IMR-90 (cell line): ENCODE measurements at regions not wholly inside any gene's neighbourhood (a gene's known extent, or its start where the extent isn't known, plus 50 kb on each side); places are given as distances from the start of the nearest gene placed in this dataset.

Experiments
- ATAC-seq: fragments of 200-7000 bp; cut with Tn5 transposase; 2 replicates; pipeline ENCODE4 v1.9.1; 2020; ENCODE audit warnings: low read depth, mild to moderate bottlenecking, moderate library complexity
- BruUV-seq: library from RNA; stranded (reverse); fragments of 400-500 nt; replicated peaks from 2 replicates; lab custom pipeline; 2021; lab: Mats Ljungman, UMichigan
- CTCF ChIA-PET: fragments of 300-600 bp; formaldehyde crosslinking; extraction: SDS; loops from one replicate; lab custom pipeline; 2021; ENCODE audit warnings: antibody characterized with exemption; lab: Yijun Ruan, JAX
- POLR2A ChIA-PET: fragments of 300-600 bp; sonication (Branson Sonifier 250); formaldehyde crosslinking; loops from one replicate; lab custom pipeline; 2022; ENCODE audit warnings: antibody characterized with exemption; ENCODE audit not compliant: unreplicated experiment; lab: Charles Lee
- DNase-seq: peaks from one replicate; pipeline ENCODE4 v3.0.0; 2013
- H2AFZ ChIP-seq: replicated peaks from 2 replicates; pipeline ENCODE3; 2013; ENCODE audit warnings: low read length, mild to moderate bottlenecking; ENCODE audit not compliant: poor library complexity
- H2AK5ac ChIP-seq: 2 replicates; pipeline ENCODE4 v1.6.1; 2013; ENCODE audit warnings: low read depth, low read length, inconsistent platforms
- H2AK9ac ChIP-seq: replicated peaks from 2 replicates; pipeline ENCODE3; 2013; ENCODE audit warnings: mild to moderate bottlenecking, low read depth, low read length, moderate library complexity; ENCODE audit not compliant: poor library complexity
- H2BK120ac ChIP-seq: 2 replicates; pipeline ENCODE4 v1.6.1; 2013; ENCODE audit warnings: low read depth, low read length, inconsistent platforms
- H2BK15ac ChIP-seq: 3 replicates; pipeline ENCODE4 v1.6.1; 2013; ENCODE audit warnings: low read depth, low read length, inconsistent platforms
- H2BK20ac ChIP-seq: 2 replicates; pipeline ENCODE4 v1.6.1; 2013; ENCODE audit warnings: low read depth, mild to moderate bottlenecking, inconsistent platforms, low read length, moderate library complexity
- H2BK5ac ChIP-seq: 2 replicates; pipeline ENCODE4 v1.6.1; 2013; ENCODE audit warnings: mild to moderate bottlenecking, low read depth, low read length, inconsistent platforms; ENCODE audit not compliant: poor library complexity, severe bottlenecking
- H3K14ac ChIP-seq: replicated peaks from 2 replicates; pipeline ENCODE4 v1.6.1; 2013; ENCODE audit warnings: low read depth, low read length, inconsistent platforms
- H3K18ac ChIP-seq: 2 replicates; pipeline ENCODE4 v1.6.1; 2013; ENCODE audit warnings: low read depth, low read length, control low read depth
- H3K23ac ChIP-seq: 2 replicates; pipeline ENCODE4 v1.6.1; 2013; ENCODE audit warnings: low read depth, low read length, inconsistent platforms
- H3K27ac ChIP-seq: 2 replicates; pipeline ENCODE4 v1.5.1; 2013; ENCODE audit warnings: mild to moderate bottlenecking, control low read depth, low read length; ENCODE audit not compliant: insufficient read depth
- H3K27me3 ChIP-seq: 2 replicates; pipeline ENCODE4 v1.6.1; 2013; ENCODE audit warnings: low read length; ENCODE audit not compliant: control insufficient read depth, insufficient read depth
- H3K36me3 ChIP-seq: 2 replicates; pipeline ENCODE4 v1.6.1; 2013; ENCODE audit warnings: low read length, mixed read lengths; ENCODE audit not compliant: control insufficient read depth, insufficient read depth
- H3K4ac ChIP-seq: 2 replicates; pipeline ENCODE4 v1.6.1; 2013; ENCODE audit warnings: low read depth, low read length, inconsistent platforms
- H3K4me1 ChIP-seq: 2 replicates; pipeline ENCODE4 v1.6.1; 2013; ENCODE audit warnings: low read length, mixed read lengths; ENCODE audit not compliant: control insufficient read depth, insufficient read depth
- H3K4me2 ChIP-seq: 2 replicates; pipeline ENCODE4 v1.6.1; 2013; ENCODE audit warnings: low read depth, mild to moderate bottlenecking, control low read depth, low read length, moderate library complexity
- H3K4me3 ChIP-seq: 2 replicates; pipeline ENCODE4 v1.5.1; 2013; ENCODE audit warnings: low read depth, mild to moderate bottlenecking, control low read depth, low read length, moderate library complexity; ENCODE audit not compliant: insufficient read depth
- H3K56ac ChIP-seq: 2 replicates; pipeline ENCODE4 v1.6.1; 2013; ENCODE audit warnings: low read length, inconsistent platforms; ENCODE audit not compliant: insufficient read depth; ENCODE audit errors: extremely low read depth
- H3K79me1 ChIP-seq, 2 experiments: 2 replicates each; pipeline ENCODE4 v1.6.1; 2013; ENCODE audit warnings: low read length in 2 of 2, inconsistent platforms in 1 of 2, low read depth in 1 of 2
- H3K9ac ChIP-seq: 2 replicates; pipeline ENCODE4 v1.6.1; 2013; ENCODE audit warnings: low read depth, low read length, control low read depth
- H3K9me1 ChIP-seq: 2 replicates; pipeline ENCODE4 v1.6.1; 2013; ENCODE audit warnings: low read length, inconsistent platforms; ENCODE audit not compliant: insufficient read depth
- H3K9me3 ChIP-seq: 2 replicates; pipeline ENCODE4 v1.6.1; 2013; ENCODE audit warnings: low read length; ENCODE audit not compliant: control insufficient read depth, insufficient read depth
- H4K20me1 ChIP-seq: 2 replicates; pipeline ENCODE4 v1.6.1; 2013; ENCODE audit warnings: low read length, inconsistent platforms; ENCODE audit not compliant: insufficient read depth
- H4K5ac ChIP-seq: 2 replicates; pipeline ENCODE4 v1.6.1; 2013; ENCODE audit warnings: mild to moderate bottlenecking, low read depth, low read length, control low read depth
- H4K8ac ChIP-seq, 2 experiments: 2 replicates each; pipeline ENCODE4 v1.6.1; 2013; ENCODE audit warnings: low read depth in 2 of 2, low read length in 2 of 2, control low read depth in 1 of 2, inconsistent platforms in 1 of 2
- H4K91ac ChIP-seq: 2 replicates; pipeline ENCODE4 v1.6.1; 2013; ENCODE audit warnings: low read depth, low read length, inconsistent platforms; ENCODE audit not compliant: insufficient read depth
- CEBPB ChIP-seq: IDR thresholded peaks from 2 replicates; pipeline ENCODE4 v1.6.1; 2012; ENCODE audit warnings: low read depth, low read length, improper control_type of control experiment
- CHD1 ChIP-seq: IDR thresholded peaks from 2 replicates; pipeline ENCODE4 v1.6.1; 2012; ENCODE audit warnings: low read depth, low read length, improper control_type of control experiment
- FOS ChIP-seq: fragments of 150-350 bp; IDR thresholded peaks from 2 replicates; pipeline ENCODE4 v1.6.1; 2016; ENCODE audit warnings: low read depth, low read length
- MAFK ChIP-seq: IDR thresholded peaks from 2 replicates; pipeline ENCODE4 v1.6.1; 2012; ENCODE audit warnings: low read depth, low read length, improper control_type of control experiment
- MAZ ChIP-seq: IDR thresholded peaks from 2 replicates; pipeline ENCODE4 v1.6.1; 2012; ENCODE audit warnings: low read depth, mild to moderate bottlenecking, low read length, improper control_type of control experiment, moderate library complexity, borderline replicate concordance
- NFE2L2 ChIP-seq: fragments of 150-350 bp; IDR thresholded peaks from 2 replicates; pipeline ENCODE4 v1.6.1; 2016; ENCODE audit warnings: low read depth, mild to moderate bottlenecking, low read length
- POLR2A ChIP-seq: IDR thresholded peaks from 2 replicates; pipeline ENCODE4 v1.6.1; 2012; ENCODE audit warnings: mild to moderate bottlenecking, low read depth, low read length
- RAD21 ChIP-seq: IDR thresholded peaks from 2 replicates; pipeline ENCODE4 v1.6.1; 2012; ENCODE audit warnings: low read length, improper control_type of control experiment
- SMC3 ChIP-seq: fragments of 150-350 bp; IDR thresholded peaks from 2 replicates; pipeline ENCODE4 v1.6.1; 2016; ENCODE audit warnings: low read depth, mild to moderate bottlenecking, antibody characterized with exemption, low read length, moderate library complexity
- WGBS, 2 experiments: methylation state at CpG; one replicate each; pipeline versions ENCODE4 v1.1.5 to v1.1.7; 2013; ENCODE audit warnings: missing lambda C conversion rate in 2 of 2; ENCODE audit not compliant: insufficient read length in 1 of 2; ENCODE audit errors: extremely low coverage in 2 of 2; 5-methylcytosine and 5-hydroxymethylcytosine counted together
- dilution Hi-C: fragments of 300-500 bp; cut with HindIII; formaldehyde crosslinking; loops from one replicate; pipeline ENCODE4 v1.14.3; 2018; ENCODE audit warnings: low sequenced_read_pairs; ENCODE audit not compliant: unreplicated experiment
- in situ Hi-C: fragments of 300-500 bp; cut with MboI; formaldehyde crosslinking; loops from 3 replicates; pipeline ENCODE4 v1.14.3; 2019; ENCODE audit warnings: low sequenced_read_pairs, inconsistent platforms, mixed read lengths
- intact Hi-C: fragments of 100-400 bp; cut with micrococcal nuclease; formaldehyde crosslinking; loops from 2 replicates; pipeline ENCODE4 v1.10.0; 2022
- TF ChIP-seq, protein P1 (sequence below): conservative IDR thresholded peaks from 2 replicates; pipeline ENCODE4 v1.5.1; 2012; ENCODE audit warnings: mild to moderate bottlenecking, low read depth, low read length, improper control_type of control experiment
- TF ChIP-seq, protein P2 (sequence below): fragments of 150-350 bp; IDR thresholded peaks from 2 replicates; pipeline ENCODE4 v1.6.1; 2016; ENCODE audit warnings: low read depth, mild to moderate bottlenecking, low read length, moderate library complexity, borderline replicate concordance
- TF ChIP-seq, protein P3 (sequence below): fragments of 150-350 bp; IDR thresholded peaks from 2 replicates; pipeline ENCODE4 v1.6.1; 2017; ENCODE audit warnings: mild to moderate bottlenecking, antibody characterized with exemption, low read length, low read depth

DNA sequence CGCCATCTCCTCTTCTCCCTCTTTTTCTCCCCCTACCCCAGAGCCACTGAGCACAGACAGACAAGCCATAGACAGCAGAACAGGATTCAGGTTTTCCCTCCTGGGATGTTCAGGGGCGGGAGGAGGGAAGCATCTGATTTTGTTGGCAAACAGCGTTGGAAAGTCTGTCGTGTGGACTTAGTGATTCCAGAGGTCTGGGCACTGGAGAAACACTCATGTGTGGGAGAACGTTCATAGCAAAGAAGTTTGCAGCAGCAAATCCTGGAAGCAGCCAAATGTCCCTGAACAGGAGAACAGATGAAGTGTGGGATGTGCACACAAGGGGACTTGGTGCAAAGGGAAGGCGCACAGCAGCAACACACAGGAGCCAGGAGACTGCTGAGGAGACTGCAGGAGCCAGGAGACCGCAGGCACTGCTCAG is 264.1 kb upstream of the CDYL start:
- no peak overlapping the region for H2AFZ ChIP-seq
- CTCF ChIA-PET, result interaction anchor here (0.6 kb wide), 1 partner anchor 13 kb away, joined by 3 read pairs; no protein-coding TSS in a partner anchor
- no peak overlapping the region for H2BK5ac ChIP-seq
- H2BK120ac ChIP-seq, result no peak overlapping the region
- no peak overlapping the region for H3K14ac ChIP-seq
- no peak for ATAC-seq
- peaks cover 1% of the 10 kb centered on the region for H3K27me3 ChIP-seq
- H3K27ac ChIP-seq, result no peak overlapping the region
- H2BK20ac ChIP-seq, result no peak overlapping the region
- no peak overlapping the region for H3K4ac ChIP-seq
- no peaks in the 10 kb centered on the region for H3K79me1 ChIP-seq
- H4K91ac ChIP-seq, result no peak overlapping the region
- in situ Hi-C loops, result no loop called here
- WGBS, 2 experiments, result 94% methylated on average over 5 of the region's 7 CpGs; no CpG with 5 or more reads in 1 of the 2 experiments
- H2BK15ac ChIP-seq, result no peak overlapping the region
- H3K4me3 ChIP-seq, result no peak overlapping the region
- no peak overlapping the region for H2AK9ac ChIP-seq
- H3K56ac ChIP-seq, result no peak overlapping the region
- no peak overlapping the region for H3K18ac ChIP-seq
- intact Hi-C loops, result no loop called here
- no peak overlapping the region for H3K4me2 ChIP-seq
- dilution Hi-C loops, result no loop called here
- H3K9ac ChIP-seq, result no peak overlapping the region
- DNase-seq, result no peak
- TF ChIP-seq SMC3 (no peak), POLR2A (no peak), FOS (no peak), CEBPB (no peak), RAD21 (no peak), NFE2L2 (no peak), MAFK (no peak), CHD1 (no peak), MAZ (no peak)
- TF ChIP-seq, protein P1, sequence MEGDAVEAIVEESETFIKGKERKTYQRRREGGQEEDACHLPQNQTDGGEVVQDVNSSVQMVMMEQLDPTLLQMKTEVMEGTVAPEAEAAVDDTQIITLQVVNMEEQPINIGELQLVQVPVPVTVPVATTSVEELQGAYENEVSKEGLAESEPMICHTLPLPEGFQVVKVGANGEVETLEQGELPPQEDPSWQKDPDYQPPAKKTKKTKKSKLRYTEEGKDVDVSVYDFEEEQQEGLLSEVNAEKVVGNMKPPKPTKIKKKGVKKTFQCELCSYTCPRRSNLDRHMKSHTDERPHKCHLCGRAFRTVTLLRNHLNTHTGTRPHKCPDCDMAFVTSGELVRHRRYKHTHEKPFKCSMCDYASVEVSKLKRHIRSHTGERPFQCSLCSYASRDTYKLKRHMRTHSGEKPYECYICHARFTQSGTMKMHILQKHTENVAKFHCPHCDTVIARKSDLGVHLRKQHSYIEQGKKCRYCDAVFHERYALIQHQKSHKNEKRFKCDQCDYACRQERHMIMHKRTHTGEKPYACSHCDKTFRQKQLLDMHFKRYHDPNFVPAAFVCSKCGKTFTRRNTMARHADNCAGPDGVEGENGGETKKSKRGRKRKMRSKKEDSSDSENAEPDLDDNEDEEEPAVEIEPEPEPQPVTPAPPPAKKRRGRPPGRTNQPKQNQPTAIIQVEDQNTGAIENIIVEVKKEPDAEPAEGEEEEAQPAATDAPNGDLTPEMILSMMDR, result no peak
- TF ChIP-seq, protein P2, sequence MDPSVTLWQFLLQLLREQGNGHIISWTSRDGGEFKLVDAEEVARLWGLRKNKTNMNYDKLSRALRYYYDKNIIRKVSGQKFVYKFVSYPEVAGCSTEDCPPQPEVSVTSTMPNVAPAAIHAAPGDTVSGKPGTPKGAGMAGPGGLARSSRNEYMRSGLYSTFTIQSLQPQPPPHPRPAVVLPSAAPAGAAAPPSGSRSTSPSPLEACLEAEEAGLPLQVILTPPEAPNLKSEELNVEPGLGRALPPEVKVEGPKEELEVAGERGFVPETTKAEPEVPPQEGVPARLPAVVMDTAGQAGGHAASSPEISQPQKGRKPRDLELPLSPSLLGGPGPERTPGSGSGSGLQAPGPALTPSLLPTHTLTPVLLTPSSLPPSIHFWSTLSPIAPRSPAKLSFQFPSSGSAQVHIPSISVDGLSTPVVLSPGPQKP, result no peak
- TF ChIP-seq, protein P3, sequence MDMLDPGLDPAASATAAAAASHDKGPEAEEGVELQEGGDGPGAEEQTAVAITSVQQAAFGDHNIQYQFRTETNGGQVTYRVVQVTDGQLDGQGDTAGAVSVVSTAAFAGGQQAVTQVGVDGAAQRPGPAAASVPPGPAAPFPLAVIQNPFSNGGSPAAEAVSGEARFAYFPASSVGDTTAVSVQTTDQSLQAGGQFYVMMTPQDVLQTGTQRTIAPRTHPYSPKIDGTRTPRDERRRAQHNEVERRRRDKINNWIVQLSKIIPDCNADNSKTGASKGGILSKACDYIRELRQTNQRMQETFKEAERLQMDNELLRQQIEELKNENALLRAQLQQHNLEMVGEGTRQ, result no peak
- H3K23ac ChIP-seq, result no peak overlapping the region
- no peak overlapping the region for H4K8ac ChIP-seq
- H3K4me1 ChIP-seq, result no peaks in the 10 kb centered on the region
- POLR2A ChIA-PET, result no interaction called here
- H4K20me1 ChIP-seq, result no peaks in the 10 kb centered on the region
- no TSS peak for BruUV-seq
- no peaks in the 10 kb centered on the region for H3K36me3 ChIP-seq
- H3K9me1 ChIP-seq, result no peaks in the 10 kb centered on the region
- H3K9me3 ChIP-seq, result no peaks in the 10 kb centered on the region
- H2AK5ac ChIP-seq, result no peak overlapping the region
- no peak overlapping the region for H4K5ac ChIP-seq
